GM13976 (cell line): ENCODE measurements at regions not wholly inside any gene's neighbourhood (a gene's known extent, or its start where the extent isn't known, plus 50 kb on each side); places are given as distances from the start of the nearest gene placed in this dataset.
"Not testable (repeated sequence)": the region's sequence is repeated elsewhere in the genome, so short reads cannot be mapped to it uniquely, and the experiment has no call there.

Source experiments
- DNase-seq: peaks from one replicate; pipeline ENCODE4 v3.0.0; 2012; ENCODE audit warnings: low spot score
- CTCF ChIP-seq: IDR thresholded peaks from 2 replicates; pipeline ENCODE4 v1.5.1; 2012; ENCODE audit warnings: borderline replicate concordance, mild to moderate bottlenecking; ENCODE audit not compliant: insufficient read depth; ENCODE audit errors: extremely low read depth, missing control alignments, control extremely low read depth
- in situ Hi-C: fragments of 300-500 bp; cut with MboI; formaldehyde crosslinking; loops from one replicate; pipeline ENCODE4 v1.12.0; 2022; ENCODE audit warnings: low sequenced_read_pairs, mixed read lengths, inconsistent platforms; ENCODE audit not compliant: unreplicated experiment

GRCh38 chr12:54716261-54716660 is 68.1 kb upstream of the DCD start:
- DNase-seq = no peak
- in situ Hi-C loops = no loop called here
- no peak for TF ChIP-seq CTCF

- in situ Hi-C loops = not testable (repeated sequence)
Observed at GRCh38 chr12:54713876-54714275, 65.7 kb upstream of the DCD start.

GRCh38 chr12:54711669-54712068 is 63.5 kb upstream of the DCD start:
- no peak for DNase-seq
- in situ Hi-C loops = no loop called here
- no peak for TF ChIP-seq CTCF

More at GRCh38 chr12:54713876-54714275, 65.7 kb upstream of the DCD start:
- DNase-seq = not testable (repeated sequence)

- in situ Hi-C loops = no loop called here
- no peak for DNase-seq
- TF ChIP-seq CTCF = no peak
Observed at GRCh38 chr12:54708826-54709225, 60.7 kb upstream of the DCD start.

- DNase-seq = no peak
- in situ Hi-C loops = no loop called here
- TF ChIP-seq CTCF = no peak
Observed at GRCh38 chr12:54704202-54704601, 56.0 kb upstream of the DCD start.

GRCh38 chr12:54701940-54702592 is 53.9 kb upstream of the DCD start:
- DNase-seq = peak; percentile 52
- in situ Hi-C loops = no loop called here
- TF ChIP-seq CTCF = peak; percentile 52

- TF ChIP-seq CTCF = no peak
- in situ Hi-C loops = no loop called here
- no peak for DNase-seq
Observed at GRCh38 chr12:54700849-54701248, 52.7 kb upstream of the DCD start.
